ENCODE measurements at regions not wholly inside any gene's neighbourhood (a gene's known extent, or its start where the extent isn't known, plus 50 kb on each side); places are given as distances from the start of the nearest gene placed in this dataset.

- TF ChIP-seq CTCF (conservative IDR thresholded peaks at IDR 0.05; ENCODE audit: low read length) (no peak), EZH2phosphoT487 (IDR thresholded peaks at IDR 0.05; ENCODE audit: borderline replicate concordance, low read depth, low read length) (no peak)
Observed at GRCh38 chr5:158619083-158619788, 480.5 kb downstream of the EBF1 start.
